Body of pancreas (tissue), 4 donors: ENCODE measurements at regions not wholly inside any gene's neighbourhood (a gene's known extent, or its start where the extent isn't known, plus 50 kb on each side); places are given as distances from the start of the nearest gene placed in this dataset.

Experiments
- POLR2A ChIP-seq, 3 donors: fragments of 450-650 bp; IDR thresholded peaks; one replicate each; pipeline ENCODE4 v1.6.1; 2016; ENCODE audit warnings: antibody characterized with exemption in 3 of 3, mild to moderate bottlenecking in 2 of 3
- TF ChIP-seq, protein P1 (sequence below), 7 experiments: fragments of 450-650 bp in 4 of 7; fragments of 200-600 bp in 3 of 7; sonication (generic) in 3 of 7; IDR thresholded peaks; one replicate each; pipeline ENCODE4 v1.5.1; 2016 to 2019; ENCODE audit warnings: antibody characterized with exemption in 7 of 7

DNA sequence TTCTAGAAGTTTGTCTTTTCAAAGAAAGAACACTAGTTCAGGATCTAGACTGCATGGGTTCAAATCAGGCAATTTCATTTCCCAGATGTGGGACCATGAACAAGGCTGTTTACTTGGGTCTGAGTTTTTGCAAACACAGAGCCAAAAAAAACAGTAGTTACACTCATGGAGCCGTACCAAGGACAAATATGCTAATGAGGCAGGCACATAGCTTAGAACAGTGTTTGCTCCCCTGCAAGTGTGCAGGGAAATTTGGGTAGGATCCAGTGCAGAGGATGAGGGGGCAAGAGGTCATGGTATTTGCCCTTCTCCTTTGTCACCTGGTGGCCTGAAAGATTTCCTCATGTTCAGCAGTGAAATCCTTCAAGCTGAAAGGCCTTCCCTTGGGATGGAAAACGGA, 860.4 kb downstream of the VRK1 start:
- TF ChIP-seq, protein P1, sequence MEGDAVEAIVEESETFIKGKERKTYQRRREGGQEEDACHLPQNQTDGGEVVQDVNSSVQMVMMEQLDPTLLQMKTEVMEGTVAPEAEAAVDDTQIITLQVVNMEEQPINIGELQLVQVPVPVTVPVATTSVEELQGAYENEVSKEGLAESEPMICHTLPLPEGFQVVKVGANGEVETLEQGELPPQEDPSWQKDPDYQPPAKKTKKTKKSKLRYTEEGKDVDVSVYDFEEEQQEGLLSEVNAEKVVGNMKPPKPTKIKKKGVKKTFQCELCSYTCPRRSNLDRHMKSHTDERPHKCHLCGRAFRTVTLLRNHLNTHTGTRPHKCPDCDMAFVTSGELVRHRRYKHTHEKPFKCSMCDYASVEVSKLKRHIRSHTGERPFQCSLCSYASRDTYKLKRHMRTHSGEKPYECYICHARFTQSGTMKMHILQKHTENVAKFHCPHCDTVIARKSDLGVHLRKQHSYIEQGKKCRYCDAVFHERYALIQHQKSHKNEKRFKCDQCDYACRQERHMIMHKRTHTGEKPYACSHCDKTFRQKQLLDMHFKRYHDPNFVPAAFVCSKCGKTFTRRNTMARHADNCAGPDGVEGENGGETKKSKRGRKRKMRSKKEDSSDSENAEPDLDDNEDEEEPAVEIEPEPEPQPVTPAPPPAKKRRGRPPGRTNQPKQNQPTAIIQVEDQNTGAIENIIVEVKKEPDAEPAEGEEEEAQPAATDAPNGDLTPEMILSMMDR (IDR thresholded peaks at IDR 0.05): no peak
- TF ChIP-seq POLR2A (IDR thresholded peaks at IDR 0.05): no peak
